Activated CD8-positive, alpha-beta T cell treated with anti-CD3 and anti-CD28 coated beads for 36 hours (primary cell): ENCODE measurements at regions not wholly inside any gene's neighbourhood (a gene's known extent, or its start where the extent isn't known, plus 50 kb on each side); places are given as distances from the start of the nearest gene placed in this dataset.
"Not testable (repeated sequence)": the region's sequence is repeated elsewhere in the genome, so short reads cannot be mapped to it uniquely, and the experiment has no call there.

Experiments
- ATAC-seq: fragments of 200-7000 bp; cut with Tn5 transposase; one replicate; pipeline ENCODE4 v1.10.0; 2021; ENCODE audit warnings: mild to moderate bottlenecking, moderate library complexity
- CTCF ChIA-PET: fragments of 350-600 bp; sonication (Branson Sonifier 250); formaldehyde crosslinking; loops from one replicate; lab custom pipeline; 2021; ENCODE audit warnings: antibody characterized with exemption; lab: Charles Lee
- POLR2A ChIA-PET: fragments of 350-600 bp; sonication (Branson Sonifier 250); formaldehyde crosslinking; loops from one replicate; lab custom pipeline; 2021; ENCODE audit warnings: antibody characterized with exemption; lab: Charles Lee
- DNase-seq: peaks from one replicate; pipeline ENCODE4 v3.0.0-alpha.2; 2020
- H3K27ac Mint-ChIP-seq: one replicate; pipeline ENCODE4 v1.8.0; 2021; ENCODE audit warnings: mild to moderate bottlenecking, mixed read lengths
- H3K27me3 Mint-ChIP-seq: one replicate; pipeline ENCODE4 v1.8.0; 2021; ENCODE audit warnings: mixed read lengths
- H3K36me3 Mint-ChIP-seq: one replicate; pipeline ENCODE4 v1.8.0; 2021; ENCODE audit warnings: low read depth, mixed read lengths
- H3K4me1 Mint-ChIP-seq: one replicate; pipeline ENCODE4 v1.8.0; 2021; ENCODE audit warnings: low read depth, mixed read lengths
- H3K4me3 Mint-ChIP-seq: one replicate; pipeline ENCODE4 v1.8.0; 2021; ENCODE audit warnings: mild to moderate bottlenecking, moderate library complexity, mixed read lengths
- H3K9me3 Mint-ChIP-seq: one replicate; pipeline ENCODE4 v1.8.0; 2021; ENCODE audit warnings: mixed read lengths
- CTCF ChIP-seq: fragments of 200-600 bp; IDR thresholded peaks from one replicate; pipeline ENCODE4 v1.8.0; 2022; ENCODE audit warnings: antibody characterized with exemption, mild to moderate bottlenecking
- intact Hi-C: fragments of 100-400 bp; cut with micrococcal nuclease; formaldehyde crosslinking; loops from one replicate; pipeline ENCODE4 v1.10.0; 2022

- ChIA-PET POLR2A (no interaction called here), CTCF (no interaction called here)
- ATAC-seq (no peak), DNase-seq (no peak)
- no peaks in the 10 kb centered on the region for H3K27me3 Mint-ChIP-seq
- H3K4me1 Mint-ChIP-seq, result no peaks in the 10 kb centered on the region
- TF ChIP-seq CTCF, result no peak
- no peak overlapping the region for H3K4me3 Mint-ChIP-seq
- H3K27ac Mint-ChIP-seq, result no peak overlapping the region
- intact Hi-C loops, result no loop called here
- no peaks in the 10 kb centered on the region for H3K36me3 Mint-ChIP-seq
- peaks cover 11% of the 10 kb centered on the region for H3K9me3 Mint-ChIP-seq
These were observed 557.0 kb upstream of the GALNTL6 start for GRCh38 chr4:171256223-171256622.

GRCh38 chr4:171246948-171247347 lies 566.3 kb upstream of the GALNTL6 start:
- ATAC-seq (no peak), DNase-seq (no peak)
- no peak overlapping the region for H3K4me3 Mint-ChIP-seq
- intact Hi-C loops, result no loop called here
- ChIA-PET CTCF (no interaction called here), POLR2A (no interaction called here)
- no peak for TF ChIP-seq CTCF
- peaks cover 11% of the 10 kb centered on the region for H3K9me3 Mint-ChIP-seq
- no peaks in the 10 kb centered on the region for H3K36me3 Mint-ChIP-seq
- no peaks in the 10 kb centered on the region for H3K4me1 Mint-ChIP-seq
- no peaks in the 10 kb centered on the region for H3K27me3 Mint-ChIP-seq
- H3K27ac Mint-ChIP-seq, result no peak overlapping the region

GRCh38 chr4:171242831-171243230 lies 570.4 kb upstream of the GALNTL6 start:
- no peaks in the 10 kb centered on the region for H3K4me1 Mint-ChIP-seq
- POLR2A ChIA-PET, result no interaction called here
- TF ChIP-seq CTCF, result no peak
- peaks cover 12% of the 10 kb centered on the region for H3K9me3 Mint-ChIP-seq
- DNase-seq (no peak), ATAC-seq (no peak)
- H3K27ac Mint-ChIP-seq, result no peak overlapping the region
- no peak overlapping the region for H3K4me3 Mint-ChIP-seq
- H3K27me3 Mint-ChIP-seq, result no peaks in the 10 kb centered on the region
- CTCF ChIA-PET, result no interaction called here
- H3K36me3 Mint-ChIP-seq, result no peaks in the 10 kb centered on the region
- intact Hi-C loops, result no loop called here

- no peak for TF ChIP-seq CTCF
- intact Hi-C loops, result no loop called here
- DNase-seq (no peak), ATAC-seq (no peak)
- ChIA-PET CTCF (no interaction called here), POLR2A (no interaction called here)
- Mint-ChIP-seq H3K36me3 (no peaks in the 10 kb centered on the region), H3K4me3 (no peak overlapping the region), H3K4me1 (no peaks in the 10 kb centered on the region), H3K27me3 (no peaks in the 10 kb centered on the region), H3K9me3 (peaks cover 8% of the 10 kb centered on the region), H3K27ac (no peak overlapping the region)
These were observed 574.0 kb upstream of the GALNTL6 start for GRCh38 chr4:171239196-171239595.

GRCh38 chr4:171235521-171235920 lies 577.7 kb upstream of the GALNTL6 start:
- TF ChIP-seq CTCF, result no peak
- intact Hi-C loops, result no loop called here
- H3K9me3 Mint-ChIP-seq, result peaks cover 5% of the 10 kb centered on the region
- no peaks in the 10 kb centered on the region for H3K36me3 Mint-ChIP-seq
- H3K27me3 Mint-ChIP-seq, result no peaks in the 10 kb centered on the region
- DNase-seq (no peak), ATAC-seq (no peak)
- no peak overlapping the region for H3K27ac Mint-ChIP-seq
- POLR2A ChIA-PET, result no interaction called here
- H3K4me1 Mint-ChIP-seq, result no peaks in the 10 kb centered on the region
- H3K4me3 Mint-ChIP-seq, result no peak overlapping the region
- CTCF ChIA-PET, result no interaction called here

- H3K9me3 Mint-ChIP-seq, H3K27ac Mint-ChIP-seq, POLR2A ChIA-PET, H3K36me3 Mint-ChIP-seq, DNase-seq, H3K4me3 Mint-ChIP-seq, CTCF ChIA-PET, ATAC-seq, intact Hi-C loops, H3K4me1 Mint-ChIP-seq, H3K27me3 Mint-ChIP-seq: not testable (repeated sequence)
These were observed 583.9 kb upstream of the GALNTL6 start for GRCh38 chr4:171229354-171229753.
